ENCODE measurements at regions not wholly inside any gene's neighbourhood (a gene's known extent, or its start where the extent isn't known, plus 50 kb on each side); places are given as distances from the start of the nearest gene placed in this dataset.

GRCh38 chr2:217409949-217410680 lies 550.3 kb upstream of the TNP1 start:
- TF ChIP-seq CTCF (IDR thresholded peaks at IDR 0.05; ENCODE audit: low read depth, low read length) (no peak), MYC (IDR thresholded peaks at IDR 0.05; ENCODE audit: low read depth, low read length) (no peak)

Data from NB4 (cell line).